GM19467 (cell line): ENCODE measurements at regions not wholly inside any gene's neighbourhood (a gene's known extent, or its start where the extent isn't known, plus 50 kb on each side); places are given as distances from the start of the nearest gene placed in this dataset.

Source experiments
- ATAC-seq: cut with Tn5 transposase; IDR thresholded peaks from one replicate; pipeline ENCODE4 v1.9.1; 2021; ENCODE audit warnings: mild to moderate bottlenecking, moderate library complexity; ENCODE audit not compliant: unreplicated experiment

DNA sequence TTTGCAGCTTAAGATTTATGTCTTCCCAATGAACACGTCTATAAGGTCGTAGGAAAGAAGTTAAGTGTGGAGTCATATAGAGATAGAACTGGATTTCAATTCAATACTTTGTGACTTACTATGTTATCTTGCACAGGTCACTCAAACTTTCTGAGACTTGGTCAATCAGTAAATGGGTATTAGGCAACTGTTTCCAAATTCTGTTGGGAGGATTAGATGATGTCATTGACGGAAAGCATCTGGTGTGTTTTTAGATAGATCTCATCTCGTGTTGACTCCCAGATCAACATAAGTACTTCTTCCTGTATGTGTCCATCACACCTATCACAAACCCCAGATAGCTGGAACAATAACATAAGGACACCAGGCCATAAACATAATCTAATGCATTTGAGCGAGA, 771.1 kb upstream of the FANCL start:
- ATAC-seq: no peak

DNA sequence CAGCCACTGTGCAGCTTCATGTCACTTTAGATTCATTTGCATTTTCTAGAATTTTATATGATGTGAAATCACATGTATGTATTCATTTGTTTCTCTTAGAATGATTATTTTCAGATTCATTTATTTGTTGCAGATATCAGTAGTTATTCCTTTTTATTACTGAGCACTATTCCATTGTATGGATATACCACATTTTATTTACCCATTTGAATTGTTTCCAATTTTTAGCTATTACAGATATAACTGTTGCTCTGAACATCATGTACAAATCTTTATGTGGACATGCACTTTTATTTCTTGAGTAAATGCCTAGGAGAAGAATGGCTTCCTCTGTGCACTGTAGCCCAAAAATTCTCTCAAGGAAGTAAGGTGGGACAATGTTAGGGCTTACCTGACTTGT, 767.8 kb upstream of the FANCL start:
- no peak for ATAC-seq

DNA sequence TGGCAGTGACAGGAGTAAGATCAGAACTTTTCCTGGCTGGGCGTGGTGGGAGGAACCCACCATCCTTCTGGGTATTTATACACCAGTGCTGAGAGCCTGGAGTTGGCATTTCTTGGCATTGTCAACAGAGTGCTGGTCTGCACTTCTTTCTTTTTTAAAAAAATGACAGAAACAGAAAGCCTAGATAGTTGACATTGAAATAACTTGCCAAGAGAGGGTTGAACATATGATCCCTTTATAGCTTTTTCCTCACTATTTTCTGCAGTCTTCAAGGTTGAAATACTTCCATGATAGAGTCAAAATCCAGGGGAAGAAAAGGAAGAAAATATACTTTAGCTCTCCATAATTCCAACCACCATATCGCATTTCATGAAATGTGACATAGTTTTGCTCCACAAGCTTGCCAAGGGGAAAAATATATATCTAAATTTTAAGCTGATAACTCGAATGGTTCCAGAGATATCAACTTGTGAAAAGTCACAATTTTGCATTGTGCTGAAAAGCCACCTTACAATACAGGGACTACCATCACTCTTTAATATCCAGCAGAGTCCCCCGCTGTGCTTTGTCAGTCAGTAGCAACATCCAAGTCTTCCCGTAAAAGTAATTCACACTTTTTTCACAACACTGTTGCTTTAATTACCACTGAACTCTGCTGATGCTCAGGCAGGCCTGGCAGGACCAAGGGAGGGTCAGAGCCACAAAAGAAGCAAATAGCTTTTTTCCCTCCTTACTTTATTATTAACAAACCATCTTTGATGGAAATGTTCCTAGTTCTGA, 764.9 kb upstream of the FANCL start:
- ATAC-seq: no peak

DNA sequence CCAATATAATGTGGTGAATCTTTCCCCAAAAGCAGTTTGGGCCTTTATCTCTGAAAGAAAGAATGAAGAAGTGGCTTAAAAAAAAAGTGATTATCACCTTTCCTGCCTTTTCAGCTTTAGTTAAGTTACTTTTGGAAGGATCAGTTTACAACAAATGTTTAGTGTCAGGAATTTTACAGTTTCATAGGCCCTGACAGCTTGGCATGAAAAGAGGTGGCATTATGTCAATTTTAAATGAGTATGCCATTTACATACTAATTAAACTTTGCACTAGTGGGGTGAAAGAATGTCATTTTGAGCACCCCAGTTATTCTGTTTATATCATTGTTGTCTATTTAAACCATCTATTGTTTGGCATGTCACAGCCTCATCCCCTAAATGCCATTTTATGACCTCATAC, 763.5 kb upstream of the FANCL start:
- ATAC-seq: no peak

DNA sequence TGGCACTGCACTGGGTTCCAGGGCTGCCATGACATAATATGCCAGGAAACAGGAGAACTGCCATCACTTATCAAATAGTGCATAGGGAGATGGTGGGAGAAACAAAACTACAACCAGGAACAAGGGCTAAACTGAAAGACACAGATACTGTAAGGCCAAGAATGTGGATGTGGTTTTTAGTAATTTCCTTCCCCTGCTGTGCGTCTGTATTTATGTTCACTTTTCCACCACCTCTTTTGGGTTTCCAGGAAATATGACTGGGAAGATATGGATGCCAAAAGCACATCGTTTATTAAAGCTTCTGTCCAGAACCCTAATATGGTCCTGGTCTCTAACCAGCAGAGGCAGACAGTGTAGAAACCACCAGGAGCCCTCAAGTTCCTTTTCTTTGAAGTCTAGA, 759.7 kb upstream of the FANCL start:
- ATAC-seq: no peak

DNA sequence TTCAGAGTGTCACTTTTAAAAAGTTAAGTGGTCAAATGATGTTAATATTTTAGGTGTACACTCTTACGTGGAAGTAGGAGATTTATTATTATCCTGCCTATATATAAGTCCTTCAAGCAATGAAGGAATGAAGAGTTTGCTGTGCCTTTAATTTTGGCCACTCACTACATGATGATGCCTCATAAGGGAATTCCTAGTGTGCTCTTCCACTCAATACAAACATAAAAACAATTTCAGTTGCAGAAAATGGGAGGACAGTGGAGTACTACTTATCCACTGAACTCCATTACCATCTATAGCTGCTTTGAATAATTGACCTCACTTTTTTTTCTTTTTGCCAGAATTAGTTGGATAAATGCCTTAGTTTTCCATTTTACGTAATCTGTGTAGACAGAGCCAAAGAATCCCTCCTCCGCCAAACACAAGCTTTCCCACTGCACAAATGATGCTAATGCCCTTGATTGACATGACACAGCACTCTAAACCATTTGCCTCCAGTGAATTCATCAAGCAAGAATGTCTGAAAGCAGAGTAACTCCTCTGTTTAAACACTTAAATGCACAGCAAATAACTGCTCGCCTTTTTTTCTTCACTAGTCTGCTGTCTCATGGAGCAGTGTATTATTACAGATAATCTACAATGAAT, 751.1 kb upstream of the FANCL start:
- no peak for ATAC-seq

DNA sequence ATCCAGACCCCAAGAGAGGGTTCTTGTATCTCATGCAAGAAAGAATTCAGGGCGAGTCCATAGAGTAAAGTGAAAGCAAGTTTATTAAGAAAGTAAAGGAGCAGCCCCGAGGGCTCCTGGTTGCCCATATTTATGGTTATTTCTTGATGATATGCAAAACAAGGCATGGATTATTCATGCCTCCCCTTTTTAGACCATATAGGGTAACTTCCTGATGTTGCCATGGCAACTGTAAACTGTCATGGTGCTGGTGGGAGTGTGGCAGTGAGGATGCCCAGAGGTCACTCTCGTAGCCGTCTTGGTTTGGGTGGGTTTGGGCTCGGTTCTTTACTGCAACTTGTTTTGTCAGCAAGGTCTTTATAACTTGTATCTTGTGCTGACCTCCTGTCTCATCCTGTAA, 750.2 kb upstream of the FANCL start:
- ATAC-seq: no peak

DNA sequence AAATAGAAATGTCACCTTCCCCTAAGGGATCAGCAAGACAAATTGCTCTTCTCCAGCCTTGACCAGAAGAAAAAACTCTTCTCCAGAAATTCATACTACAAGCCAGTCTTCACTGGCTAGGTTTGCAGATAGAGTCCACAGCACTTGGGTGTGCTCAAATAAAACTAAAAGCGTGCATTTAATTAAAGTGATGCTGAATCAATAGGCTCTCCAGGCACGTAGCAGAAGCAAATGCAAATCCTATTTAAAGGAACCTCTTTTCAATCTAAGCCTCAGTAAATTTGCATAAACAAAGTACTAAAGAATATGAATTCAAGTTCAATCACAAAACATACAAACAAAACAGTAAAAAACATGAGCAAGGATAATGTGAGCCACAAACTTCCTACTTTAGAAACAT, 744.4 kb upstream of the FANCL start:
- ATAC-seq: no peak

DNA sequence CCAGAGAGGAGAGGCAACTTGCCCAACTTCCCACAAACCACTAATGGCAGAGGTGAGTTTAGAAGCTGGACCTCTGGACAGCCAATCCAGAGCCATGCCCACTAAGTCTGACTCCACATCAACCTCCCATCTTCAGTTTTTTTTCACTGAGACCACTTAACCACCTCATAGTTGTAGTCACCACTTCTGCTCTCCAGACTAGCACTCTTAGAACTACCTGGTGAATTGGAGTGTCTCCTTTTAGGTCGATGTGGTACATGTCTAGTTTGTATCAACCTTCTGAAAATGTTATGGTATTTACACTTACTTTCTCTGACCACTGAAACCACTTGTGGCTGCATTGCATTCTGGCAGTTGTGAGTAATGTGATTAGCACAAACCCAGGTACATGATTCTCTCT, 743.6 kb upstream of the FANCL start:
- no peak for ATAC-seq

DNA sequence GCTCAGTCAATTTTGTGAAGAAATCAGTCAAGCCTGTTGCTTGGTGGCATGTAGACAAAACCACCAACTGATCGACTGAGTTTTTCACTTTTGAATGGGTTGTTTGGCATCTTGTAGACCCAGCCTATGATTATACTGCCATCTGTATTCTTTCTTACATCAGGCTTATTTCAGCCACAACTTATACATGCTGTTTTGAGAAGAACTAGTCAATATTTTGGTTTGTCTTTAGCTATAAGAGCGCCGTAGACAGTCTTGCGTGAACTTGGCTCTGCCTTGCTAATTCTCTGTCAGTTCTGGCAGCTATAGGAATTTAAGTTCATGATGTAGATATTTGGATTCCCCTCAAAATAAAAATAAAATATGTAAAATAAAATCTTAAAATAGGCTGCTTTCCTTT, 742.0 kb upstream of the FANCL start:
- no peak for ATAC-seq

DNA sequence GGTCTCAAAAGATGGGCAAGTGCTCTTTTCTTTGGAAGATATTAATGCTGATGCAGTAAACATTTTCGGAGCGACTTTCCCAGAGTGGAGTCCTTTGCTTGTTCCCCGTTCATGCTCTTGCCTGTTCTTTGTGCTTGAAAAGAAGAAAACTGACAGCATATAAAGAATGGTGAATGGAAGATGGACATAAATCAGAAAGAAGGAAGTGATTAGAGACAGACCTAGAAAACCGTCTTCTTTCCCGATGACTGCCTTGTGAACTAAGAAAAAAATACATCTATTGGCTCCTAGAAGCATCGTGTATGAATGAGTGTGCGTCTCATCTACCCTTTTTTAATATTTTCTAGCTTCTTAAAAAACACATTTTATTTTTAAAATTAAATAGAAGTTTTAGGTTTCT, 740.1 kb upstream of the FANCL start:
- ATAC-seq: no peak

DNA sequence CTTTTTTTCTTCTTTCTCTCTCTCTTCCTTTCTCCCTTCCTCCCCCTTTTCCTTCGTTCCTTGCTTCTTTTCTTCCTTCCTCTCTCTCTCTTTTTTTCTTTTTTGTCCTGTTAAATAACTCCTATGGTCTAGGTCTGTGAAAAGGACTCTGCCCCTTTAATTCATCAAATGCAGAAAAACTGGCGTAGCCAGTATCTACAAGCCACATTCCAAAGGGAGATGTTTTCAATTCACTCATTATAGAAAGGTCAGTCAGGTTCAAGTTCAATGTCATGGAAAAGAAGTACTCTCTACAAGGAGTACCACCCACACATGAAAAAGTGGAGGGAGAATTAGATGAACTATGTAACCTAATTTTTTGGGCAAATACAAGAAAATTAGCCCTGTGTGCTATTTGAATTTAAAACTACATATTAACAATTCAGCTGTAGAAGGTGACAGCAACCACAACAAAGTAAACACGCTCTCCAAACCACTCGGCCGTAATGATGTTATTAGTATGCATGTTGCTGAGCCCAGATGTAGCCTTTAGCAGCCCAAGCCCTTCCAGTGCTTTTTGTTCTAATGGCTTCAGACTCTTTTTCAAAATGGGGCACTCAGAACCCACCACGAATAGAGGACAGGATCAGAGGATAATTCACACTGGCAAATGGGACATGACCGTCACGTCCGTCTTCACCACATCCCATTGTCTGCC, 735.4 kb upstream of the FANCL start:
- no peak for ATAC-seq

DNA sequence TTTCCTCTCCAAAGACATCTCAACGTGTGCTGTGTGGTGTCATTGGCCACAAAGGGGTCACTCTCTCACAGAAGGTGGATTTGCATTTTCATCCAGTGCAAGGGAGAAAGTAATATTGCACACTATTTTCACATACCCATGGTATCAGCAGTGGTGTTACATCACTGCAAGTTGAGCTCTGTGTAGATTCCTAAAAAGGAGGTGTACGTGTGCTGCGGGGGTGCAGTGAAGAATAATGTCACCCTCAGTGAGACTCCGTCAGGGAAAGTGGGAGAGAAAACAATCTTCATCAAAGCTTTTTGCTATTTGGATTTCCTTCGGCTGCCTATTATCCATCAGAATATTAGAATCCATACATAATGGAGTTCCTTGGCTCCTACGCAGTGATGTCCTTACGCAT, 733.8 kb upstream of the FANCL start:
- ATAC-seq: no peak

DNA sequence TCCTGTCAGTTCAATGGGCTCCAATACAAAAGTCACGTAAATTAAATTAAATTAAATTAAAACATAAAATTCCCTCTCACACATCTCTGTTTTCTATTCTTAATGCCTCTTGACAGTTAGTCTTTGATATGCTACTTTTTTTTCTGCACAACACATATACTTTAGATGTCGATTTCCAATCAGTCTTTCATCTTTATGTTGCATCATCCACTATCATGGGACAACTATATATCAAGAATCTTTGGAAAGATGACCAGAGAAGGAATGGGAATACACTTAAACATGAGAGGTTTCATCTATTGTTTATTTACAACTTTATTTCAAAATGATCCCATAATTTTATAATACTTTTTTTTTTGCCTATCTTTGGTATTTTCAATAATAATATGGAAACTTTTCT, 733.3 kb upstream of the FANCL start:
- no peak for ATAC-seq

DNA sequence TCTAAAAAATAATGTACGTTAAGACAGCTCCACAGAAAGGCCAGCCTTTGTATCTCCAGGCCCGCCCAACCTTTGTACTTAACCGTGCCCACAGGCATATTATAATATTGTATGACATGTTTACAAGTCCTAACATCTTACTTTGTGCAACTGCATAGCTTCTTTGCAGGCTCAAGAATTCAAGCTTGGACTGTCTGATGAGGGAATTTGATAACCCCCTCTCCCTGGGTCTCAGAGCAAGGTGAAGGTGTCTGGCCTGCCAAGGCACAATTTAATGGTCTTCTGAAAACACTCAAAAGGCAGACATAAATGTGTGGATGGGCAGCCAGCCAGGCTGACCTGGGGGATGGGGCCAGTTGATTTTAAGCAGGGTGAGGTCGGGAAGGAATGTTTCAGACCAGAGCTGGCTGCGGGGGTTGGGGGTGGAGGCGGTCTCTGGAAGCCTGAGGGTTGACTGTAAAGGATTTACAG, 732.7 kb upstream of the FANCL start:
- ATAC-seq: no peak

DNA sequence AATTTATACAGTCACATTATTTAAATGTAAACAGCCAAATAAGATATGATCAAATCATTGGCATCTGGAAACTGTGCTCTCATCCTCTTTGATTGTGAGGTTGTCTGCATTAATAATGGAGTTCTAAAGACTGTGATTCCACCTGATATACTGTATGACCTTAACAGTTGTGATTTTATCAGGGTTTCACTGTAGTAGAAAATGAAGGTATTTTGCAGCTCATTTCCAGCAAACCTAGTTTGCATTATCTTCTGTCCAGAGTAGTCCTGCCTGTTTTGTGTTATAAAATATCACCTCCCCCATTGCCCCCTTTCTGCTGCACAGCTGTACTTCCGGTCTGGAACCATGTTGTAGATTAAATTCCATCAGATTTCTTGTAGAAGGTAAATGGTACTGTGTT, 731.6 kb upstream of the FANCL start:
- no peak for ATAC-seq

DNA sequence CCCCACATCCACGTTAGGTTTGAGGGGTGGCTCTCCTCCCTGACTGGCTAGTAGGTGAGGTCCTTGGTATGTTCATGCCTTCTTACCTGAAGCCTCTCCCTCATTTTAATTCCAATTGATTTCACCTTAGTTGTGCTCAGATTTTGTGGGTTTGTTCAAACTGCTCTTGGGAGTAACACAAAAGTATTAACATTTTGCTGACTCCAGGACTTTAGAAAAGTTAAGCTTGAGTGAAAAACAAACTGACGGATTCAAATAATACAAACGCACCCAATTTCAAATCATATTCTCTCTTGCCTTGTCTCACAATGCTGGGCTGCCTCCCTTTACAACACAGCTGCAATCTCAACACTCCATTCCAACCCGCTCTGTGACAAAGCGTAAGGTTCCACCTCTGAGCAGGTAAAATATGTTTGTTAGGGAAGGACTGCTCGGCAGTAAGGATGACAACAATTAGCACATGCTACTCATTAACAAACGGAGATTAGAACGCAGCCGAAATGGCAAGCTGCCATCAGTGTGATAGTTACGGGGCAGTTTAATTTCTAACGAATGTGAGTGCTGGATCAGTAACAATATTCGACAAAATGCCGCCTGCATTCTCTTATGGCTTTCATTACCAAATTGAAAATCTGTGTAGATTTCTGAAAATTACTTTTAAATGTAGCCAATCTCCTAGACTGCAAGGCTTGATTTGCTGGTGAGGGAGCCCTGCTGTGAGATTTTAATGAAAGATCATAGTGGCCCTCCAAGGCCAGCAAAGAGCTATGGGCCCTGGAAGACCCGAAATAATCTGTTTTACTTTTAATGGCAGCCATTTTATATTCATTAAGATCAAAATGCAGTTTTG, 730.6 kb upstream of the FANCL start:
- ATAC-seq: no peak

DNA sequence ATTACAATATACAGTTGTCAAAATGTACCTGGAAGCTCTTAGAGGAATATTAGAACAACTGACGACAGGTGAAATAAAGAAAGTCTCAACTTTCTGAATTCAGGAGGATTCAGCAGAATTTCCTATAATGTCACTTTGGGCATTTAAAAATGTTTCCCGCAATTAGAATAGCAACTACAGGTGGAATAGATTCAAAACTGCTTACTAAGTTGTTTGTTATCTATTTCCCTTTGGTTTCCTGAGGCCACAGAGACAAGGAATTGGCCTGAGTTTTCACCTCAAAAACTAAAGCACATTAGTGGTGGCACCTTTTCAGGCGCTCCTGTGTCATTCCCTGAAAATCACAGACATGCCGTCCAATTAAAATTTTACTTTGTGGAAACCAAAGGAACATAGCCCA, 729.2 kb upstream of the FANCL start:
- no peak for ATAC-seq

DNA sequence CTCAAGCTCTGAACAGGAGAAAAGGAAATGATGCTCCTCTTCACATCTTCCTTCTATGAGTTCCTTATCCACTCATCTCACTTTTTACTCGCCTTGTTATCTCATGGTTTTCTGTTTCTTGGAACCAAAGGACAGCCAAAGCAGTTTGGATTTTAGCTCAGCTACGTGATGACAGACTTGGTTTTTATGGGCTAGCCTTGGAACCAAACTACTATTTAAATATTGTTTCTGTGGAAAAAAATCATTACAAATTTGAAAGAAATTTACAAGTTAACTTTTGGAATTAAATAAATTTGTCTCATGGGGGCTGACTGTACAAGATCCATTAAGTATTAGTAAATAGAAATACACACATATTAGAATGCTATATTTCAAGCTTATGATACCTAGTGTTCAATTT, 727.8 kb upstream of the FANCL start:
- no peak for ATAC-seq

DNA sequence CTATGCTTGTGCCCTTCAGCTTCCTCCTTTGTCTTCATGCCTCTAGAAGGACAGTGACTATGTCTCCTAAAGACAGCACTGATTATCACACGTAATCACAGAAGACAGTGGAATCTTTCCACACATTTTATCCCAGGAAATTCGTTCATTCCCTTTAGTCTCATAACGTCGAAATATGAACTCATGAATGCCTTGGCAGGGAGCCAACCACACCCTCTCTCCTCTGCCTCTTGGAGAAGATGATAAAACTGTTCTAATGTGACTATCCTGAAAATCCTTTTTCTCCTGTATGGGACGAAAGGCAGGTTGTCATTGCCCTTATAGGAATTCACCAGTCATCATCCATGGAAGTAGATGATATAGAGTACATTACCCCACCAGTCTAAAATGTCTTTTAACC, 726.6 kb upstream of the FANCL start:
- ATAC-seq: no peak

DNA sequence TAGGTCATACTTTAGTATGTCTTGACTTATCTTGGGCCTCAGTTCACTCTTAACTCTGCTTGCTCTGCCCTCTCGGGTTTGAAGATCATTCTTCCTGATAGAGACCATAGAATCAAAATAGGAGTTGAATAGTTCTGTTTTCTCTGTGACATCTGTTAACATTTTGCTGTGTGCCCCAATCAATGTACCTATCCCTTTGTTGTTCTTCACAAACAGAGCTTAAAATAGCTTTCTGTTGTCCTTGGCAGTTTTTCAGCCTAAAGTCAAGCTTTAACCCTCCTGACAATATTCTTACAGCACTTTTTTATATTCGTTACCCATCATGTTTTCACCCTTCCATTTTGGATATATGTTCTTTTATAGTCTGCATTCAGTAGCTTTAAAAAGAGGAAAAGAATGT, 724.5 kb upstream of the FANCL start:
- ATAC-seq: no peak
